HG03045 (cell line): ENCODE measurements at regions not wholly inside any gene's neighbourhood (a gene's known extent, or its start where the extent isn't known, plus 50 kb on each side); places are given as distances from the start of the nearest gene placed in this dataset.
"Not testable (repeated sequence)": the region's sequence is repeated elsewhere in the genome, so short reads cannot be mapped to it uniquely, and the experiment has no call there.

ENCODE experiments used
- ATAC-seq: cut with Tn5 transposase; IDR thresholded peaks from one replicate; pipeline ENCODE4 v1.9.1; 2021; ENCODE audit warnings: mild to moderate bottlenecking, moderate library complexity; ENCODE audit not compliant: unreplicated experiment

DNA sequence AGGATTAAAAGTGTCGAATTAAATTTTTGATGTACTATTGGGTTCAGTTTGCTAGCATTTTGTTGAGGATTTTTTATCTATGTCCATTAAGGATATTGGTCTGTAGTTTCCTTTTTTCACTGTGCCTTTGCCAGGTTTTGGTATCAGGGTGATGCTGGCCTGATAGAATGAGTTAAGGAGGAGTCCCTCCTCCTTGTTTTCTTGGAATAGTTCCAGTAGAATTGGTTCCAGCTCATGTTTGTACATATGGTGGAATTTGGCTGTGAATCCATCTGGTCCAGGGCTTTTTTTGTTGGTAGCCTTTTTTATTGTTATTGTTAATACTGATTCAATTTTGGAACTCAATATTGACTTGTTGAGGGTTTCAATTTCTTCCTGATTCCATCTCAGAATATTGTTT, 141.8 kb downstream of the SIM1 start:
- ATAC-seq = no peak

DNA sequence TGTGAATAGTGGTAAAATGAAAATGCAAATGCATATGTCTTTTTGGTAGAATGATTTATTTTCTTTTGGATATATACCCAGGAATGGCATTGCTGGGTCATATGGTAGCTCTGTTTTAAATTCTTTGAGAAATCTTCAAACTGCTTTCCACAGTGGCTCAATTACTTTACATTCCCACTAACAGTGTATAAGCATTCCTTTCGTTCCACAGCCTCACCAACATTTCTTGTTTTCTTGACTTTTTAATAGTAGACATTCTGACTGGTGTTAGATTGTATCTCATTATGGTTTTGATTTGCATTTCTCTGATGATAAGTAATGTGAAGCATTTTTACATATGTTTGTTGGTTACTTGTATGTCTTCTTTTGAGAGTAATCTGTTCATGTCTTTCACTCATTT, 144.0 kb downstream of the SIM1 start:
- ATAC-seq = no peak

DNA sequence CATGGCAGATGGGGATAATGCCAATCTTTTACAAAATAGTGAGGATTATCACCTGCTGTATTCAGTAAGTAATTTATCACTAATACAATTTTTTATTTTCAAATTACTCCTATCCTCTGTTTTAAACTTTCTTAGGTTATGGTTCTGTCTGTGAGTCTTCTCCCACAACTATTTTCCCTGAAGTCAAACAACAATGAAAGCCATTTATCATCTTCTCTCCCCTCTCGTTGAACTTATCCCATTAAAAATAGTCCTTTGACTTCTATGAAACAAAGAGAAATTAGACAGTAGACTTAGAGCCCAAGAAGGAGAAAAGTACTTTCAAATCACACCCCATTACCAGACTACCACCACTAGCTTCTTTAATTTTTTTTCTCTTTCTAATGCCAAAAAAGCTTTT, 147.7 kb downstream of the SIM1 start:
- ATAC-seq = no peak

DNA sequence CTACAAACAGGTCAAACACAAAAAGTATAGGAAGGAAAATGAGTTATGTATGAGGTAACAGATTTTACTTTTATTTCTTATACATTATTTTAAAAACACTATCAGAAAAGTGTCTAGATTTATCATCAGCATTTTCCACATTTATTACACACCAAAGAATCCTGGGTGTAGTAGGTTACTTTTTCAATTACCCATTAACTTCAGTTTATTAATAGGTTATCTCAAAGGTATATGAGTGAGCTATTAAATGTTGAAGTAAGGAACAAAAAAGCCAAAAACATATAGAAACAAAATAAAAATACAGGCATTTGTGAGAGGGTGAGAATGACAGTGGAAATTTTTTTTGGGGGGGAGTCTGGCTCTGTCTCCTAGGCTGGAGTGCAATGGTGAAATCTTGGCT, 150.5 kb downstream of the SIM1 start:
- no peak for ATAC-seq

DNA sequence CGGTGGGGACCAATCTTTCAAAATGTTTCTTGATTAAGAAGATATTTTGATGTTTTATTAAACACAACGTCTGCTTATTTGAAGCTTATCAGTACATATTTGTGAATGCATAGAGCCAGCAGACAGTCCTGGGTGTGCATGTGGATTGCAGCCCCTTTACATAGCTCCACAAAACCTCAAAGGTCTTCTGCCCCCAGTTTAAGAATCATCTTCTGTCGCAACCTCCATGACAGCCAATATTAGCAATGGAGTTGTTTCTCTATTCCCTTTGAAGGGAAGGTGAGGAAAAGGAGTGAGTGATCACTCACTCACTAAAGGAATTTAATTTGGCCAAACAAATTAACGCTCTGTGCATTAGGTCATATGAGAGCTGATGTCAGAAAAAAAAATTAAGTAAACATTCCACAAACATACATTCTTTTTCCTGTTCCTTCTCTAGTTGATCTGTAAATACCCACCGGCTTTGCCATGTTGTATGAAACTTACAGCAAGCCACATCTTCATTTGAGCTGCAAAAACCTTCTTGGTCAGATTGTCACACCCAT, 152.9 kb downstream of the SIM1 start:
- no peak for ATAC-seq

DNA sequence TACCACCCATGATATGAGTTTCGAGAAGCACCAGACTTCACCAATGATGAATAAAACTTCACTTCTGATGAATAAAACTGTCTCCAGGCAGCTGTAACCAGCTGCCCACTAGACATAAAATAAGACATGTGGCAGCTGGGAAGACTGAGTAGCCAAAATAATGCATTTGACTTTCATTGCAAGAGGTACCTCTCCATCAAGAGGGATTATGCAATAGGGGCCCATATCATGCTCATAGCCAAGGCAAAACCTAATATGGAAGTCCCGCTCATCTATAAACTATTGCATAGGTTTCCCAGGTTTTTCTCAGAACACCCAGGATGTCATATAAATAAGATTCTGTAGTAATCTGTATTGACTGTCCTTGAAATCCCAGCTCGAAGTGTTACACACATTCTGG, 155.5 kb downstream of the SIM1 start:
- ATAC-seq = no peak

DNA sequence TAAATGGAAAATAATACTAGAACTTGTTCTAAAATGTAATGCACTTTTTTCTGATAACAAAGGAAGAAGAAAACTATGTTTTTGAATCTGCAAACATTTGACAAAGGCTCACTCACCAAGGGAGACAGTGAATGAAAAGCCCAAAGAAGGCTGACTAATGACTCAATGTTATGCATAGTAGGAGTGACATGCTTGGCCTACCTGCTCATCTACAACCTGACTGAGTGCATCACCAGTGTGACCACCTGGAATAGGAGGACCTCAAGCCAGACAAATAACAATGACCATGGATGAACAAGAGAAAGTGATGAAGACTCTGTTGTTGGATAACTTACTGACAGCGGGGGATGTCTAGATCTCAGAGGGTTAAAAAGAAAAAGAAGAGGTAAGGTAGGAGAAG, 157.2 kb downstream of the SIM1 start:
- no peak for ATAC-seq

DNA sequence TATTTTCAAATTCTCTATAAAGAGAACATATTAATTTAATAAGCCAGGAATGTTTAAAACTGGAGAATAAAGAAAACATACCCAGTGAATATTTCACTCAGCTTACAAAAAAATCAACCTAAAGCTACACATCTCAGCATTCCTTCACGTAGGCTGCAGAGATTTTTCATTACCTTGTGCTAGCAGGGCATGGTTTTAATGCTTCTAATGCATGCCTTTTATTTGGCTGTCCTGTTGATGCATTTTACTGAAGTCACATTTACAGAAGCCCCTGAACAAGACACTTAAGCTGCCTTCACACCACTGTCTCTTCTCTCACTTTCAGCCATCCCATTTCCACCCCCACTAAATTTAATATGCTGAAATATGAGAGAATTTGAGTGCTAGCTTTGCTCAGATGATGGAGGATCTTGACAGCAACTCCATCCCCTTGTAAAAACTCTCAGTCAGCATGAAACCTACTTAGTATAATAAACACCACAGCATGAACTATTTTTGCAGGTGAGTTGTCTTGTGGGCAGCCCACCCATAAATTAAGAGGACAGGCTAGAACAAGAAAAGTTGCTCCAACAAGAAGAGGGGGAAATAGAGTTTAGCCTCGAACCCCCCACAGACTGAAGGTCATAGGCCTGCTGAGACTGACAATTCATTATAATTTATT, 159.4 kb downstream of the SIM1 start:
- no peak for ATAC-seq

DNA sequence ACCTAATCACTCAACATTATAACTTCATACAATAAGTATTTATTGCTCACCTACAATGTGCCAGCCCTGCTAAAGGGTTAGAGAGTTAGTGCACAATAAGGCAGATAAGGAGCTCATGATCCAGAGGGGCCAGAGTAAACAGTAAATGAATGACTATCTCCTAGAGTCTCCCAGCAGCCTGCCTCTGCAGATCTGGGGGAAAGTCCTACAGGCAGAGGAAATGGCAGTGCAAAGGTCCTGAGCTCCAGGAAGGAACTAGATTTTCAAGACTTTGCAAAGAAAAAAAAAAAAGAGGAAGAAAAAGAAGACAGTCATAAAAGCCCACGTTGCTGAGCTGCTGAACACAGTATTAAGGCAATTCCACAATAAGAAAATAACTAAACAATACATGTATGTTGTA, 160.1 kb downstream of the SIM1 start:
- no peak for ATAC-seq

DNA sequence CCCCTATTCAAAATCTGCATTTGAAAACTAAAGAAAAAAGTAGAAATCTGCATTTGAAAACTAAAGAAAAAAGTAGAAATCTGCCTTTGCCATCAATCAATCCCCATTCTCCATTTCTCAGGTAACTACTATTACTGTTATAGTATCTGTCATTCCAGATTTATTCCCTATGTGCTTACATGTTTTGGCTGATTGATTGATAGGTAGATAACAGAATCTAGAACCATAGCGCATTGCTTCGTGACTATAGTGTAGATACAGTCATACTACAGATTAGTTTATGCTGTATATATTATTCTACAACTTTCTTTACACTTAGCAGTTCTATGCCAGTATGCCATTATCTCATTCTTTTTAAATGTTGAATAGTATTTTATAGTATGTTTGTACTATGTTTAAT, 163.0 kb downstream of the SIM1 start:
- no peak for ATAC-seq

DNA sequence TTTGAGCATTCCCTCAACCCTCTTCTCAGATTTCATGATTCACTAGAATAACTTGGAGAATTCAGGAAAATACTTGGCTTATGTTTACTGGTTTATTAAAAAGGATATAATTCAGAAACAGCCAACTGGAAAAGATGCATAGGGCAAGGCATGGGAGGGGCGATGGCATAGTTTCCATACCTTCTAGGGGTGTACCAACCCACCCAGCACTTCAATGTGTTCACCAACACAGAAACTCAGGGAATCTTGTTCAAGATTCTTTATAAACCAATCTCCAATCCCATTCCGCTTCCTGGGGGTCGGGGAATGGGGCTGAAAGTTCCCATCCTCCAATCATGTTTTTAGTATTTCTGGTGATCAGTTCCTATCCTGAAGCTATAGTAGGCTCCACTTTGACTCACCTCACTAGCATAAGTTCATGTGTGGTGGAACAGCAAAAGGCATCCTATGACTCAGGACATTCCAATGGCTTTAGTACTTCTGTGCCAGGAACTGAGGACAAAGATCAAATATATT, 164.4 kb downstream of the SIM1 start:
- ATAC-seq = no peak

DNA sequence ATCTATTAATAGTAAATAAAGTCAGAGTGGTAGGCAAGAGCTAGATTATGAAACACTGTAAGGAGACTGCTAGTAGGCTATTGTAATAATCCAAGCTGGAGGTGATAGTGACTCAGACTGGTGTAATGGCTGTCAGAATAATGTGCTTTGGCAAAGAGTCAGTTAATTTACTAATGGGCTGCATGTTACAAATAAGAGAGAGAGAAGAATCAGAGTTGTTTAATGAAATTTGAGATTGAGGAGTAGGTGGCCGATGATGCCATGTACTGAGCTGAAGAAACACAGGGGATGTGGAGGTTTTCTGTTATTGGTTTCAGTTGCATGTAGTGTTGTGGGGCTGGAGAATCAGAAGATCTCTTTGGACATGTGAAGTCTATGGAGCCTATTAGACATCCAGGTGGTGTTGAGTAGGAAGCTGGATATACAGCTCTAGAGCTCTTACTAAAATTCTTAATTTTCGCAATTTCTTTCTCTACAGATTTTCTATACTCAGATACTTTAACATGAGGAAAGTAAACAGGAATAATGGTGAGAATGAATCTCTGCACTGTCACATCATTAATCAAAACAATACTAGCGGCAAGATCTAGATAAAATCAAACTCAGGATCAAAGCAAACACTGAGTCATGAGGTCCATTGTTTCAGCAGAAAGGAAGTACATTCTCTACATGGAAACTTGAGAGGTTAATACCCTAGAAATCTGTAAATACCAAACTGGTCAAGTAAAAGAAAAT, 167.7 kb downstream of the SIM1 start:
- ATAC-seq = no peak

DNA sequence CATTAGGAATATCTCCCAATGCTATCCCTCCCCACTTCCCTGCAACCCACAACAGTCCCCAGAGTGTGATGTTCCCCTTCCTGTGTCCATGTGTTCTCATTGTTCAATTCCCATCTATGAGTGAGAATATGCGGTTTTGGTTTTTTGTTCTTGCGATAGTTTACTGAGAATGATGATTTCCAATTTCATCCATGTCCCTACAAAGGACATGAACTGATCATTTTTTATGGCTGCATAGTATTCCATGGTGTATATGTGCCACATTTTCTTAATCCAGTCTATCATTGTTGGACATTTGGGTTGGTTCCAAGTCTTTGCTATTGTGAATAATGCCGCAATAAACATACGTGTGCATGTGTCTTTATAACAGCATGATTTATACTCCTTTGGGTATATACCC, 169.5 kb downstream of the SIM1 start:
- not testable (repeated sequence) for ATAC-seq

DNA sequence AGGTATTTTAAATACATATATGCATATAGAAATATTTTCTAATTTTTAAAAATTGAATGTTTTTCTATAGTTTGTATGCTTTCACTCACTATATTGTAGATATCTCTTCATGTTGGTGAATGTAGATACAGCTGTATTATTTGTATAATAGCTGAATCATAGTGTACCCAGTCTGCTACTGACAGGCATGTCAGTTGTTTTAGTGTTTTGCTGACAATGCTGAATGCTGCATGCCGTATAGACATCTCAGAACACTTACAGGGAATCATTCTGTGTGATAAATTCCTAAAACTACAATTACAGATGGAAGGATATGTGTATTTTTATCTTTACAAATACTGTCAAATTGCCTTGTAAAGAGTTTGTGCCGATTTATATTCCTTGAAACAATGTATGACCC, 175.4 kb downstream of the SIM1 start:
- no peak for ATAC-seq

DNA sequence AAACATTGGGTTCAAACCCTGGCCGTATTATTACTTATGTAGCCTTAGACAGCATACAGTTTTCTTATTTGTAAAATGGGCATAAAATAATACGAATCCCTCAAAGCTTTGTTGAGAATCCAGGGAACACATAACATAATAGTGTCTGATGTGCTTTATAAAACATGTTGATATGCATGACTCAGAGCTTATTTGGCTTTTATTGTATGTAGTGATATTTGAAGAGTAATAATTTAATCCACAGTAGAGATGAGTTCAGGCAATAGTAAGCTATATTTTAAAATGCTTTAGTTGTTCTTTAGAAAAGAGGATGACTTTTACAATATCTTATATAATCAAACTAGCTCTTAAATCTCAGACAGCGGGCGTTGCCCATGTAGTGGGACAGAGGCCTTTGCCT, 176.4 kb downstream of the SIM1 start:
- ATAC-seq = no peak

DNA sequence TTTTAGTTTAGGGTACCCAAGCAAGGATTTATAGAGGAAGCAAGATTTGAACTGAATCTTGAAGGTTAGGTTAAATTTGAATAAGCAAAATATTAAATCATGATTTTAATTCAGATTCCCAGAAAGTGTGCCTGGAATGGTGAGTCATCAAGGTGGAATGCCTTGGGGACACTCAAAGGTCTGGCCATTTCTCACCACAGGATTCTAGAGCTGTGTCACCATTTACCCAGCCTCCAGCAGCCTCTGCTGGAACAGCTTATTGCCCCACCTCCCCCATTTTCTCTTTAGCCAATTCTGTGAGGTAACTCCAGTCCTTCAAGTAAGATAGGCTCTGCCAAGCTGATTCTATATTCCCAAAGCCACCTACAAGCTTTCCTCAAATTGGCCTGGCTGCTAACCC, 181.4 kb downstream of the SIM1 start:
- ATAC-seq = no peak

DNA sequence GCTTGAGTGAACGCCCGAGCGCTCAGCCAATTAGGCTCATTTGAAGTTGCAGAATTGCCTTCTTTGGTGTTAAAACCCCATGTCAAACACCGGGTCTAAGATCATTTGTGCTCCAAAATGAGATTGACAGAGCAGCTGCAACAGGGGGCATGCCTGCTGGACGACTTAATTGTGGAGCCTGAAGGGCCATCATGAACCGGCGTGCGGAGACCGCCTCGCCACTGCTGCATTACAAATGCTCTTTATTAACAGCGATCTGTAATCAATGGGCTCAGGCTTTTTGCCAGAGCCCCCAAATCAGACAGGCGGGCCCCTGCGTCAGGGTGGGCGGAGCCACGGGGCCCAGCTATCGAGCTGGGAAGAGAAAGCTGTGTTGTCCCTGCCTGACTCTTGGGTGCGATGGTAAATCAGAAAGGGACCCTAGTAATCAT, 183.2 kb downstream of the SIM1 start:
- no peak for ATAC-seq

DNA sequence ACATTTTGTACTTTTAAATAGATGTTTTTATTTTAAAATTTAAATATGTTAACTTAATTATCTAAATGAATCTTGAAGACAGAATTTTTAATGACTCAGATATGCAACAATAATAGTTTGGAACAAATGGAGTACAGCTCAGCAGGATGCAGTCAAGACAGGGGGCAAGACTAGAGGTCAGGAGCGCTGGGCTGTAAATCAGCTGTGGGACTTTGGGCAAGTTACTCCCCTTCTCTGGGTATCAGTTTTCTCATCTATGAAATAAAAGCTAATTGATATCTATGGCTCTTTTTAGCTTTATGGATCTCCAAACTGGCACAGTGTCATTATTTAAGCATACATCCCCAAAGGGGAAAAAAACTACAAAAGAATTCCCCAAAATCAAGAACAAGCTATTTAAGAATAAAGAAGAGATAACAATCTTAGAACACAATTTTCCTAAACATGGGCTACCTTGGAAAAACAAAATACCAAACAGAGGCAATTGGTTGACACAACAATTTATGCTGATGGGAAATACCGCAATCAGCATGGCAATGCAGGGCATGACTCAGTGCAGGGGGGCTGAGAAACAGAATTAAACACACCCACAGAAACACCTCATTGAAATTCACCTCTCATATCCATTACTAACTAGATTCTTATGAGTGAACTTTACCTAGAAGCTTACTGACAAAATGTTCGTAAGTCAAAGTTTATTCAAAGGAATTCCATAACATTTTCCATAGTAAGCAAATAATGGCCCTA, 188.2 kb downstream of the SIM1 start:
- ATAC-seq = no peak

DNA sequence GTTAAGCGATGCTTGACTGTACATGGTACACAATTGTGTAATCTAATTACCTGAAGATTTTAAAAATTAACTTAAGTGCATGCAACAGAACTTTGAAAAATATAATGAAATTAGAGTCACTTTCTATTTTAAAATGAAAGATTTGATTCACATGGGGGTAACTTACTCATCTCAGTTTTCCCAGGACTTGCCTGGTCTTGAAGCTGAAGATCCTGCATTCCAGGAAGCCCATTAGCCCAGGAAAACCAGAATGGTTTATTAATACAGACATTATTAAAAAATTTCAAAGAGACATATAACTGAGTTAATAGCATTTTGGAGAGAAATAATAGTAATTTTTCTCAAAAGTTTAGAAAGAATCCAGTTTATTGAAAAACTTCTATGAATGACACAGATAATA, 190.6 kb downstream of the SIM1 start:
- no peak for ATAC-seq

DNA sequence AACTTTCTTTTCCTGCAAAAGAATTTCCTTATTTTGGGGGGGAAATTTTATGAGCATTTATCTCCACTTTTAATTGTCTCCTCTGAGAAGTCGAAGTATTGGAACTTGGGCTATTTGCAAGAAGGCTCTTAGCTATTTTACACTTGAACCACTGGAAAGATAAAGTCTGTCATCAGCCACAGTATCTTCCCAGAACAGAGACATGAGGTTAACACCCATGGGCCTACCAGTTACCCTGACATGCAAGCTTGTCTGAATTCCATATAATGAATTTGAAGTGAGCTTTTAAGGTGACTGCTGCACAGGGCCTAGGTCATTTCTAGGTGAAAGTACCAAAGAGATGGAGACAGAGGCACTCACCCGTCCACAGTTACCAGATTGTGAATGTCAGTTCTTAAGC, 193.1 kb downstream of the SIM1 start:
- no peak for ATAC-seq

DNA sequence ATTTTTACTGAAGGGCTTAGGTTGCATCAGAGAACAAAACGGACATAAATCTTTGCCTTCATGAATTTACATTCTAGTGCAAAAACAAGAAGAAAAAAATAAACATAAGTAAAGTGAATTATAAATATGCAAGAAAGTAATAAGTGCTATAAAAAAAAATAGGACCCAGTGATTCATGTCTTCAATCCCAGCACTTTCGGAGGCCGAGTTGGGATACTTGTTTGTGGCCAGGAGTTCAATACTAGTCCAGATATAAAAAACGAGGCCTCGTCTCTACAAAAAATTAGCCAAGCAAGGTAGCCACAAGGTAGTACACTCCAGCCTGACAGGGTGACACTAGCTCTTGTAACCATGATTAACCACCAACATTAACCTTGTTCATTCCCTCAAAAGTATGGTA, 193.5 kb downstream of the SIM1 start:
- ATAC-seq = no peak

DNA sequence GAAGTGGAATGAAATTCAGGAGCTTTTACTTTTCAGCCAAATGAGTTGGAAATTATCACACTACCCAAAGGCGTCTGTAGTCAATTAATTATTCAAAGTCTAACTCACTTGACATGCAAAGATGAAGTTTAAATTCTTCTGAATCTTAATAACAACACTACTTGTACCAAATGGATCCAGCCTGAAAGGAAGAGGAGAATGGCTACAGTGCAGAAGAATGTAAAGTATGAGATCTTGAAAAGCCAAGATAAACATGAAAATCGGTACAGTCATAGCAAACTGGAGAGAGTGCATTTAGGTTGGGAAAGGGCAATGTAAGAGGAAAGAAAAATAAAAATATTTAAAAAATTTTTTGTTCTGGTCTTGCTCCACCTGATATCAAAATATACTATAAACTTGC, 195.5 kb downstream of the SIM1 start:
- ATAC-seq = no peak
